ENCODE measurements at regions not wholly inside any gene's neighbourhood (a gene's known extent, or its start where the extent isn't known, plus 50 kb on each side); places are given as distances from the start of the nearest gene placed in this dataset.

DNA sequence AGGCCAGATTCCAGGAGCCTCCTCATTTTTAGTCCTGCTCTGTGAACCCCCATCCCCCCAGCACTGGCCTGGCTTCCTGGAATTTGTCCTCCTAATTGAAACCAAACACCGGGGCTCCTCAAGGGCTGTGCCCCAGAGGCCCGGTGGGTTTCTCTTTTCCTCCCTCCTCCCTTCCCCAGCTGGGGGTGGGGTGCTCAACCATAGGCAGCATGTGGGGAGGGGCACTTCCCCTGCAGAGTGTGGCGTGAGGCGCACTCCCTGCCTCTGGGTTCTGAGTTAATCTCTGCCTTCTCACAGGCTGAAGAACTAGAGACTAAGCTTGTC, 67.5 kb upstream of the ACOT11 start:
- Histone ChIP-seq H4K20me1 (ENCODE audit: control insufficient read depth, extremely low read depth, insufficient read depth, low read length) (no peaks in the 10 kb centered on the region), H3K9ac (ENCODE audit: insufficient read depth, low read length) (no peak overlapping the region), H3K27me3 (ENCODE audit: control insufficient read depth, insufficient read depth, low read length) (peaks cover 27% of the 10 kb centered on the region), H3K4me1 (ENCODE audit: control insufficient read depth, extremely low read depth, insufficient read depth, low read length) (no peaks in the 10 kb centered on the region), H3K79me2 (ENCODE audit: control insufficient read depth, insufficient read depth, low read length) (no peaks in the 10 kb centered on the region), H3K4me3 (replicated peaks in 1 of 4; ENCODE audit: control extremely low read depth in 1 of 4, insufficient read depth in 1 of 4, low read depth in 3 of 4, low read length in 4 of 4) (no peak overlapping the region), H3K36me3 (ENCODE audit: control insufficient read depth, insufficient read depth, low read length) (no peaks in the 10 kb centered on the region), H2AFZ (ENCODE audit: low read length) (no peak overlapping the region), H3K27ac (ENCODE audit: insufficient read depth, low read length) (no peak overlapping the region), H3K4me2 (ENCODE audit: extremely low read depth, insufficient read depth, low read length) (no peak overlapping the region), H3K9me3 (ENCODE audit: control insufficient read depth, insufficient read depth, low read depth, low read length) (no peaks in the 10 kb centered on the region)
- DNase-seq (ENCODE audit: low read depth in 2 of 2): no peak
- no peak for TF ChIP-seq EZH2 (IDR thresholded peaks at IDR 0.05; ENCODE audit: low read length, missing control alignments)
- TF ChIP-seq, protein P1, sequence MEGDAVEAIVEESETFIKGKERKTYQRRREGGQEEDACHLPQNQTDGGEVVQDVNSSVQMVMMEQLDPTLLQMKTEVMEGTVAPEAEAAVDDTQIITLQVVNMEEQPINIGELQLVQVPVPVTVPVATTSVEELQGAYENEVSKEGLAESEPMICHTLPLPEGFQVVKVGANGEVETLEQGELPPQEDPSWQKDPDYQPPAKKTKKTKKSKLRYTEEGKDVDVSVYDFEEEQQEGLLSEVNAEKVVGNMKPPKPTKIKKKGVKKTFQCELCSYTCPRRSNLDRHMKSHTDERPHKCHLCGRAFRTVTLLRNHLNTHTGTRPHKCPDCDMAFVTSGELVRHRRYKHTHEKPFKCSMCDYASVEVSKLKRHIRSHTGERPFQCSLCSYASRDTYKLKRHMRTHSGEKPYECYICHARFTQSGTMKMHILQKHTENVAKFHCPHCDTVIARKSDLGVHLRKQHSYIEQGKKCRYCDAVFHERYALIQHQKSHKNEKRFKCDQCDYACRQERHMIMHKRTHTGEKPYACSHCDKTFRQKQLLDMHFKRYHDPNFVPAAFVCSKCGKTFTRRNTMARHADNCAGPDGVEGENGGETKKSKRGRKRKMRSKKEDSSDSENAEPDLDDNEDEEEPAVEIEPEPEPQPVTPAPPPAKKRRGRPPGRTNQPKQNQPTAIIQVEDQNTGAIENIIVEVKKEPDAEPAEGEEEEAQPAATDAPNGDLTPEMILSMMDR (conservative IDR thresholded peaks at IDR 0.05 in 1 of 2, IDR thresholded peaks at IDR 0.05 in 1 of 2; ENCODE audit: low read depth in 1 of 2, low read length in 2 of 2): no peak

DNA sequence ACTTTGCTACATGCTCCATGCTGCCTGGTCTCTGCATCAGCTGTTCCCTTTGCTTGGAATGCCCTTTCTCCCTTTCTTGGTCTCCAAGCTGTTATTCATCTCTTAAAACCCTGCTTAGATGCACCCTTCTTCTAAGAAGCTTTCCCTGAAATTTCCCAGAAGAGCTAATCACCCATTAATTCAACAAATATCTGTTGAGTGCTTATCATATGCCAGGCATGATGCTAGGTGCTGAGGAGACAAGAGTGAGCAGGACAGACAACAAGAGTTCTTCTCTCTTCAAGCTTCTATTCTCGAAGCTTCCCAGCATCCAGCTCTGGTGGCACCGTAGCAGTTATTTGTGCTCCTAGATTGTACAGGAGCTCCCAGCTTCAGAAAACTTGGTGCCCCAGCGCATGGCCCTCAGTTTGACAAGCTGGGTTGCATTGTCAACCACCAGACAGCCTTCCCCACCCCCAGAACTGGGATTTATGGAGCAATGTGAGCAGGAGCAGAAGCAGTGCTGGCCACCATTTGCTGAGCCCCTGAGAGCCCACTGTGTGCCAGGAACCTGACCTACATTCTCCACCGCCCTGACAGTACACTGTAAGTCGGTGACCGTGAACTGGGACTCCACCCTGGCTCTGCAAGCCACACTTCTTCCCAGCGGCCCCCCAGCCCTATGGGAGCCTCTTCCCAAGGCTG, 68.0 kb upstream of the ACOT11 start:
- Histone ChIP-seq H3K36me3 (ENCODE audit: control insufficient read depth, insufficient read depth, low read length) (no peaks in the 10 kb centered on the region), H3K9me3 (ENCODE audit: control insufficient read depth, insufficient read depth, low read depth, low read length) (no peaks in the 10 kb centered on the region), H3K79me2 (ENCODE audit: control insufficient read depth, insufficient read depth, low read length) (no peaks in the 10 kb centered on the region), H4K20me1 (ENCODE audit: control insufficient read depth, extremely low read depth, insufficient read depth, low read length) (no peaks in the 10 kb centered on the region), H2AFZ (ENCODE audit: low read length) (no peak overlapping the region), H3K4me3 (replicated peaks in 1 of 4; ENCODE audit: control extremely low read depth in 1 of 4, insufficient read depth in 1 of 4, low read depth in 3 of 4, low read length in 4 of 4) (no peak overlapping the region), H3K4me1 (ENCODE audit: control insufficient read depth, extremely low read depth, insufficient read depth, low read length) (no peaks in the 10 kb centered on the region), H3K27me3 (ENCODE audit: control insufficient read depth, insufficient read depth, low read length) (peaks cover 32% of the 10 kb centered on the region), H3K4me2 (ENCODE audit: extremely low read depth, insufficient read depth, low read length) (no peak overlapping the region), H3K27ac (ENCODE audit: insufficient read depth, low read length) (no peak overlapping the region), H3K9ac (ENCODE audit: insufficient read depth, low read length) (no peak overlapping the region)
- TF ChIP-seq EZH2 (IDR thresholded peaks at IDR 0.05; ENCODE audit: low read length, missing control alignments): no peak
- TF ChIP-seq, protein P1 (conservative IDR thresholded peaks at IDR 0.05 in 1 of 2, IDR thresholded peaks at IDR 0.05 in 1 of 2; ENCODE audit: low read depth in 1 of 2, low read length in 2 of 2): no peak
- DNase-seq (ENCODE audit: low read depth in 2 of 2): no peak

DNA sequence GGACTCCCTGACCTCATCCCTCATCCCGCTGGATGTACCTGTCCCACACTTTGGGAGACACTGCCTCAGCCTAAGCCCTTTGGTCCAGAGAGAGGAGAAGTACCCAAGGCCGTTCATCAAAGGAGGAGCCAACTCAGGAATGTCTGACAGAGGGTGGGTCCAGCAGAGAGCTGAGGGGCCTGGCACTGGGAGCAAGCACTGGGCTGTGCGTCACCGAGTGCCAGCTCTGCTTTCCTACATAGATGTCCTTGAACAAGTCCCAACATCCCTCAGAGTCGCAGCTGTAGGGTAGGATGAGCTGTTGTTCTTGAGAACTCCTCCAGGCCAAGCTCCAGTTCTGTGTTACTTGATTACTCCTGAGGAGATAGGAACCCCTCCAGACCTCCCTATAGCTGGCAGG, 68.8 kb upstream of the ACOT11 start:
- Histone ChIP-seq H3K4me3 (replicated peaks in 1 of 4; ENCODE audit: control extremely low read depth in 1 of 4, insufficient read depth in 1 of 4, low read depth in 3 of 4, low read length in 4 of 4) (no peak overlapping the region), H3K4me1 (ENCODE audit: control insufficient read depth, extremely low read depth, insufficient read depth, low read length) (no peaks in the 10 kb centered on the region), H2AFZ (ENCODE audit: low read length) (no peak overlapping the region), H3K4me2 (ENCODE audit: extremely low read depth, insufficient read depth, low read length) (no peak overlapping the region), H3K27ac (ENCODE audit: insufficient read depth, low read length) (no peak overlapping the region), H3K27me3 (ENCODE audit: control insufficient read depth, insufficient read depth, low read length) (peaks cover 37% of the 10 kb centered on the region), H3K9ac (ENCODE audit: insufficient read depth, low read length) (no peak overlapping the region), H3K79me2 (ENCODE audit: control insufficient read depth, insufficient read depth, low read length) (no peaks in the 10 kb centered on the region), H3K36me3 (ENCODE audit: control insufficient read depth, insufficient read depth, low read length) (no peaks in the 10 kb centered on the region), H3K9me3 (ENCODE audit: control insufficient read depth, insufficient read depth, low read depth, low read length) (no peaks in the 10 kb centered on the region), H4K20me1 (ENCODE audit: control insufficient read depth, extremely low read depth, insufficient read depth, low read length) (no peaks in the 10 kb centered on the region)
- DNase-seq (ENCODE audit: low read depth in 2 of 2): no peak
- no peak for TF ChIP-seq EZH2 (IDR thresholded peaks at IDR 0.05; ENCODE audit: low read length, missing control alignments)
- TF ChIP-seq, protein P1 (conservative IDR thresholded peaks at IDR 0.05 in 1 of 2, IDR thresholded peaks at IDR 0.05 in 1 of 2; ENCODE audit: low read depth in 1 of 2, low read length in 2 of 2): no peak
